ENCODE measurements at regions not wholly inside any gene's neighbourhood (a gene's known extent, or its start where the extent isn't known, plus 50 kb on each side); places are given as distances from the start of the nearest gene placed in this dataset.

GRCh38 chr5:119792161-119792799 is 162.9 kb downstream of the FAM170A start:
- Histone ChIP-seq H3K36me3 (no peaks in the 10 kb centered on the region), H3K4me1 (no peaks in the 10 kb centered on the region), H3K27me3 (no peaks in the 10 kb centered on the region), H3K27ac (no peak overlapping the region), H3K9me3 (no peaks in the 10 kb centered on the region), H3K4me3 (no peak overlapping the region)
- intact Hi-C loops (cut with DNase I; ENCODE audit: low total_unique reads) = no loop called here
- no peak for TF ChIP-seq POLR2AphosphoS5 (IDR thresholded peaks at IDR 0.05)
- TF ChIP-seq POLR2A (IDR thresholded peaks at IDR 0.05) = no peak
- no peak for TF ChIP-seq CTCF (IDR thresholded peaks at IDR 0.05)
- no peak for DNase-seq (ENCODE audit: low spot score in 2 of 2)

- TF ChIP-seq POLR2AphosphoS5 (IDR thresholded peaks at IDR 0.05) (no peak), POLR2A (IDR thresholded peaks at IDR 0.05) (no peak), CTCF (IDR thresholded peaks at IDR 0.05) (no peak)
- Histone ChIP-seq H3K4me3 (no peak overlapping the region), H3K27me3 (no peaks in the 10 kb centered on the region), H3K27ac (no peak overlapping the region), H3K9me3 (no peaks in the 10 kb centered on the region), H3K4me1 (no peaks in the 10 kb centered on the region), H3K36me3 (no peaks in the 10 kb centered on the region)
- intact Hi-C loops (cut with DNase I; ENCODE audit: low total_unique reads) = no loop called here
- DNase-seq (ENCODE audit: low spot score in 2 of 2) = no peak
Observed at GRCh38 chr5:119795768-119796167, 166.4 kb downstream of the FAM170A start.

GRCh38 chr5:119801570-119801969 is 172.2 kb downstream of the FAM170A start:
- Histone ChIP-seq H3K4me1 (no peaks in the 10 kb centered on the region), H3K27ac (no peak overlapping the region), H3K4me3 (no peak overlapping the region), H3K9me3 (peaks cover 0 to 7% of the 10 kb centered on the region in 2 donors), H3K27me3 (no peaks in the 10 kb centered on the region), H3K36me3 (no peaks in the 10 kb centered on the region)
- no peak for TF ChIP-seq CTCF (IDR thresholded peaks at IDR 0.05)
- TF ChIP-seq POLR2A (IDR thresholded peaks at IDR 0.05) = no peak
- no peak for TF ChIP-seq POLR2AphosphoS5 (IDR thresholded peaks at IDR 0.05)
- intact Hi-C loops (cut with DNase I; ENCODE audit: low total_unique reads) = no loop called here
- no peak for DNase-seq (ENCODE audit: low spot score in 2 of 2)

- intact Hi-C loops (cut with DNase I; ENCODE audit: low total_unique reads) = no loop called here
- no peaks in the 10 kb centered on the region for H3K36me3 ChIP-seq
- H3K4me3 ChIP-seq = no peak overlapping the region
- peaks cover under 1 to 21% of the 10 kb centered on the region in 2 donors for H3K9me3 ChIP-seq
- no peak overlapping the region for H3K27ac ChIP-seq
- TF ChIP-seq POLR2AphosphoS5 (IDR thresholded peaks at IDR 0.05) (no peak), POLR2A (IDR thresholded peaks at IDR 0.05) (no peak), CTCF (IDR thresholded peaks at IDR 0.05) (no peak)
- H3K4me1 ChIP-seq = no peaks in the 10 kb centered on the region
- DNase-seq (ENCODE audit: low spot score in 2 of 2) = no peak
- no peaks in the 10 kb centered on the region for H3K27me3 ChIP-seq
Observed at GRCh38 chr5:119808024-119808423, 178.7 kb downstream of the FAM170A start.

DNA sequence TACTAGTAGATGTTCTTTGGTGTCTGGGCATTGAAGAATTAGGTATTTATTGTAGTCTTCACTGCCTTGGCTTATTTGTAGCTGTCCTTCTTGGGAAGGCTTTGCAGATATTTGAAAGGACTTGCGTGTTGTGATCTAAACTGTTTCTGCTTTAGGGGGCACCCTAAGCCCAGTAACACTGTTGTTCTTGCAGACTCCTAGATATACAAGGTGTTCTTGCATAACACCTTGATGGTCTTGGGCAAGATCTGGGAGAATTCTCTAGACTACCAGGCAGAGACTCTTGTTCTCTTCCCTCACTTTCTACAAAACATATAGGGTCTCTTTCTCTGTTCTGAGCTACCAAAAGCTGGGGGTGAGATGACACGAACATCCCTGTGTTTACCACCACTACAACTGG is 179.1 kb downstream of the FAM170A start:
- TF ChIP-seq POLR2AphosphoS5 (IDR thresholded peaks at IDR 0.05) (no peak), CTCF (IDR thresholded peaks at IDR 0.05) (no peak), POLR2A (IDR thresholded peaks at IDR 0.05) (no peak)
- no peaks in the 10 kb centered on the region for H3K36me3 ChIP-seq
- H3K4me1 ChIP-seq = no peaks in the 10 kb centered on the region
- H3K9me3 ChIP-seq = peaks cover 0 to 21% of the 10 kb centered on the region in 2 donors
- no peak overlapping the region for H3K4me3 ChIP-seq
- no peaks in the 10 kb centered on the region for H3K27me3 ChIP-seq
- intact Hi-C loops (cut with DNase I; ENCODE audit: low total_unique reads) = no loop called here
- no peak for DNase-seq (ENCODE audit: low spot score in 2 of 2)
- no peak overlapping the region for H3K27ac ChIP-seq
